Fibroblast of villous mesenchyme (primary cell): ENCODE measurements at regions not wholly inside any gene's neighbourhood (a gene's known extent, or its start where the extent isn't known, plus 50 kb on each side); places are given as distances from the start of the nearest gene placed in this dataset.

Source experiments
- DNase-seq: peaks from one replicate; pipeline ENCODE4 v3.0.0-alpha.2; 2010; ENCODE audit warnings: low read depth
- H3K4me3 ChIP-seq: 2 replicates; pipeline ENCODE4 v1.5.1; 2011; ENCODE audit warnings: low read depth, mild to moderate bottlenecking, low read length
- TF ChIP-seq, protein P1 (sequence below): IDR thresholded peaks from 2 replicates; pipeline ENCODE4 v1.5.1; 2012; ENCODE audit warnings: low read depth, mild to moderate bottlenecking, low read length; ENCODE audit not compliant: insufficient read depth

DNA sequence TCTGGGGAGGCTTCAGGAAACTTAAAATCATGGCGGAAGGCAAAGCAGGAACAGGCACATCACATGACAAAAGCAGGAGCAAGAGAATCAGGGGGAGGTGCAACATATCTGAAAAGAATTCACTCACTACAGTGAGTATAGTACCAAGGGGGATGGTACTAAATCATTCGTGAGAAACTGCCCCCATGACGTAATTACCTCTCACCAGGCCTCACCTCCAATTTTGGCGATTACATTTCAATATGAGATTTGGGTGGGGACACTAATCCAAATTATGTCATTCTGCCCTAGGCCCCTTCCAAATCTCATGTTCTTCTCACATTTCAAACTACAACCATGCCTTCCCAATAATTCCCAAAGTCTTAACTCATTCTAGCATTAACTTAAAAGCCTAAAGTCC lies 740.8 kb upstream of the SOX11 start:
- TF ChIP-seq, protein P1, sequence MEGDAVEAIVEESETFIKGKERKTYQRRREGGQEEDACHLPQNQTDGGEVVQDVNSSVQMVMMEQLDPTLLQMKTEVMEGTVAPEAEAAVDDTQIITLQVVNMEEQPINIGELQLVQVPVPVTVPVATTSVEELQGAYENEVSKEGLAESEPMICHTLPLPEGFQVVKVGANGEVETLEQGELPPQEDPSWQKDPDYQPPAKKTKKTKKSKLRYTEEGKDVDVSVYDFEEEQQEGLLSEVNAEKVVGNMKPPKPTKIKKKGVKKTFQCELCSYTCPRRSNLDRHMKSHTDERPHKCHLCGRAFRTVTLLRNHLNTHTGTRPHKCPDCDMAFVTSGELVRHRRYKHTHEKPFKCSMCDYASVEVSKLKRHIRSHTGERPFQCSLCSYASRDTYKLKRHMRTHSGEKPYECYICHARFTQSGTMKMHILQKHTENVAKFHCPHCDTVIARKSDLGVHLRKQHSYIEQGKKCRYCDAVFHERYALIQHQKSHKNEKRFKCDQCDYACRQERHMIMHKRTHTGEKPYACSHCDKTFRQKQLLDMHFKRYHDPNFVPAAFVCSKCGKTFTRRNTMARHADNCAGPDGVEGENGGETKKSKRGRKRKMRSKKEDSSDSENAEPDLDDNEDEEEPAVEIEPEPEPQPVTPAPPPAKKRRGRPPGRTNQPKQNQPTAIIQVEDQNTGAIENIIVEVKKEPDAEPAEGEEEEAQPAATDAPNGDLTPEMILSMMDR = no peak
- DNase-seq = no peak
- no peak overlapping the region for H3K4me3 ChIP-seq

DNA sequence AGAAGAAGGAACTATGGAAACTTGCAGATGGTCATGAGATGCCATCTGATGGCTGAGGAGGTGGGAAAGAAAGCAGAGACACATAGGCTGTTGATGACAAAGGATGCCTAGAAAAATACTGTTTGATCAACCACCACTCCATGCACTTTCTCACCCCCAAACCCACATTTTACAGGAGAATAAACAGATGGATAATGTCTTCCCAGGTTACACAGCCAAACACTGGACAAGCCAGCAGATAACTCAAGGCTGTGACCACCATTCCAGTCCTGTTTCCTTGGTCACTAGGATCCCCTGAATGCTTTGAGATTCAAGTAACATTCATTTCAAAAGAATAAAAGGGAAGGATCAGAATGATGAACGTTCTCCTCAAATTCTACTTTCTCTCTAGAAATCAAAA lies 733.0 kb upstream of the SOX11 start:
- no peak overlapping the region for H3K4me3 ChIP-seq
- TF ChIP-seq, protein P1 = no peak
- DNase-seq = no peak

DNA sequence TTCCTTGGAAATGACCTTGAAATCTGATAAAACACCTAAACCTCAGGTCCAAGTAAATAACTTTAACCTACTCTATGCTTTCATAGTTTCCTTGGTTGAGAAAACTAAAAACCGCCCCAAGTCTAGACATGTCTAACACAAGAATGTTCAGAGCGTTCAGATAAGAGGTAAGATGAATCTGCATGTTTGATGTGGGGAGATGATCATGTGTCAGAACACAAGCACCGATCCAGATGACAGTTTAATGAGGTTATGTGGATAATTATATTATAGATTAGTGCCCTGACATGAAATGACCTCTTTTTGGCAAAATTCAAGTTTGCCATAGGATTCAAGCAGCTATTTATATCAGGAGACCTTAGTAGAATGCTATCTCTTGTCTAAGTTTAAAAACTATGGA lies 729.8 kb upstream of the SOX11 start:
- TF ChIP-seq, protein P1 = no peak
- no peak overlapping the region for H3K4me3 ChIP-seq
- no peak for DNase-seq

DNA sequence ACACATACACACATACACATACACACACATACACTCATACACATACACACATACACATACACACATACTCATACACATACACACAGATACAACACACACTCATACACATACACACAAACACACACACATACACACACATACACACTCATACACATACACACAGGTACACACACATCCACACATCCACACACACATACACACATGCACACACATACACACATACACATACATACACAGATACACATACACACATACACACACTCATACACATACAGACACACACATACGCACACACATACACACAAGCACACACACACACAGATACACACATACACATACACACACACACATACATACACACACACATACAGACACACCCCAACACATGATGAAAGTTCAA lies 729.1 kb upstream of the SOX11 start:
- no peak for DNase-seq
- H3K4me3 ChIP-seq = no peak overlapping the region
- TF ChIP-seq, protein P1 = no peak

DNA sequence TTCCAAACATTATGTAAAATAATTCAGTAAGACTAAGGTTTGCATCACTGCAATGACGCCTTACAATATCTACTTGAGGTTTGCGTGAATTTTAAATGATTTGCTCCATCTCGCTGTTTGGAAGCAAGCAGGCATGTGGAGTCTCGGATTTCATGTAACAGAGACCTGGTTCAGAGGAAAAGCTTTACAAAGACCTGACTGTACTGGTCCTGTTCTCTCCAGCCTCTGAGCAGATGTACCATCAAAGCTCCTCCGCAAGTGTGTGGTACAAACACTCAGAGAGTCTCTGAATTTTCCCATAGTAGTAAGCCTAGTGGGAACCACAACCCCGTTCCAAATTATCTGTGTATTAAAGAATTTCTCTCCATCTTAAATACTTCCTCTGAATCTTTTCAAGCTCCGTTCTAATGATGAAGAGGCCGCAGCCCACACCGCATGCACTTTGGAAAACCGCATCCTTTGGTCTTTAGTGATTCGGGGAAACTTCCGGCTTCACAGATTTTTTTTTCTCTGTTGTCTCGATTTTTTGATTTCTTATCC lies 728.1 kb upstream of the SOX11 start:
- no peak for DNase-seq
- no peak overlapping the region for H3K4me3 ChIP-seq
- TF ChIP-seq, protein P1 = no peak

DNA sequence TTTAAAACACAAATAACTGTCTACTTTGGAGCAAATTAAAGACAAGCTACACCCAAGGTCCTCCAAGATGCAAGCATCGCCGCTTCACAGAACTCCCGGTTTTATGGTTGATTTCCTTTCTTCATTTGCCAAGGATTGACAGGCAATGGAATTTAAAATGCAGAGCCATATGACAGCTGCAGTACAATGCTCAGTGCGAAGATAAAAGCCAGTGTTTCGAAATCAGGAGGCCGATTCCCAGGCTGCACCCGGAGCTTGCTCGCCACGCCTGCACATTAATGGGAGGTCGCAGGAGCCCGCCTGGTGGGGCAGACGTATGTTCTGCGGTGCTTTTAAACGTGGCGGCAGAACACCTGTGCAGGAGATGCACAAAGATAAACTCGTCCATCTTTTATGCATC lies 727.6 kb upstream of the SOX11 start:
- no peak overlapping the region for H3K4me3 ChIP-seq
- DNase-seq = no peak
- TF ChIP-seq, protein P1 = no peak
